ENCODE measurements at regions not wholly inside any gene's neighbourhood (a gene's known extent, or its start where the extent isn't known, plus 50 kb on each side); places are given as distances from the start of the nearest gene placed in this dataset.

GRCh38 chr3:99049164-99049563 lies 147.7 kb upstream of the DCBLD2 start (continued):
- TF ChIP-seq ATF3 (IDR thresholded peaks at IDR 0.05; ENCODE audit: borderline replicate concordance, extremely low read depth, low read depth, low read length) (no peak), TCF3 (IDR thresholded peaks at IDR 0.05; ENCODE audit: borderline replicate concordance, insufficient read depth, low read depth, low read length) (no peak), ZSCAN29 (IDR thresholded peaks at IDR 0.05) (no peak), ZBED1 (IDR thresholded peaks at IDR 0.05; ENCODE audit: borderline replicate concordance) (no peak), ZNF687 (IDR thresholded peaks at IDR 0.05) (no peak), IRF4 (IDR thresholded peaks at IDR 0.05; ENCODE audit: low read depth, low read length) (no peak), CBX3 (IDR thresholded peaks at IDR 0.05; ENCODE audit: borderline replicate concordance, low read depth) (no peak)

- POLR2A ChIA-PET, result no interaction called here
- SMC1A ChIA-PET (ENCODE audit: uncharacterized antibody, unreplicated experiment), result interaction anchor here (0.6 kb wide), 1 partner anchor 122 kb away, joined by 4 read pairs; no protein-coding TSS in a partner anchor
- RAD21 ChIA-PET (ENCODE audit: unreplicated experiment), result no interaction called here
Observed at GRCh38 chr3:99041747-99042146, 140.3 kb upstream of the DCBLD2 start.

More at GRCh38 chr3:99041747-99042146, 140.3 kb upstream of the DCBLD2 start:
- no peaks in the 10 kb centered on the region for H3K27me3 ChIP-seq (replicated peaks in 1 of 2; ENCODE audit: control insufficient read depth in 2 of 2, insufficient read depth in 2 of 2, low read length in 1 of 2)
- in situ Hi-C loops (cut with MboI), result no loop called here
- TF ChIP-seq HDAC6 (IDR thresholded peaks at IDR 0.05; ENCODE audit: unreplicated experiment) (no peak), POU2F2 (IDR thresholded peaks at IDR 0.05; ENCODE audit: borderline replicate concordance, low read depth, low read length) (no peak), ZNF207 (IDR thresholded peaks at IDR 0.05; ENCODE audit: borderline replicate concordance) (no peak), USF1 (IDR thresholded peaks at IDR 0.05; ENCODE audit: borderline replicate concordance, extremely low read length, insufficient read depth, low read depth, low read length) (no peak), MEF2B (IDR thresholded peaks at IDR 0.05; ENCODE audit: partially characterized antibody, poor library complexity, severe bottlenecking) (no peak), MLLT1 (IDR thresholded peaks at IDR 0.05) (no peak), TCF7 (IDR thresholded peaks at IDR 0.05; ENCODE audit: borderline replicate concordance) (no peak), SP1 (IDR thresholded peaks at IDR 0.05; ENCODE audit: low read depth, low read length) (no peak), JUNB (IDR thresholded peaks at IDR 0.05) (no peak), ZZZ3 (IDR thresholded peaks at IDR 0.05; ENCODE audit: control insufficient read depth, insufficient read length, low read depth) (no peak)
- 64% methylated on average over 2 of the region's 2 CpGs for WGBS (ENCODE audit: insufficient coverage, insufficient replicate concordance, low lambda C conversion rate, missing lambda C conversion rate)
- no peak overlapping the region for H3K4me2 ChIP-seq (ENCODE audit: control insufficient read depth, insufficient read depth)
- no peak overlapping the region for H3K9ac ChIP-seq (ENCODE audit: control insufficient read depth, insufficient read depth, low read length)
- no peaks in the 10 kb centered on the region for H3K36me3 ChIP-seq (ENCODE audit: control insufficient read depth in 2 of 2, insufficient read depth in 2 of 2, low read length in 1 of 2)
- no peaks in the 10 kb centered on the region for H4K20me1 ChIP-seq (ENCODE audit: control insufficient read depth, insufficient read depth)
- DNase-seq (ENCODE audit: low read depth, low spot score) (no peak), ATAC-seq (no peak), FAIRE-seq (no peak)
- H3K4me1 ChIP-seq (ENCODE audit: control insufficient read depth, insufficient read depth, low read length), result no peaks in the 10 kb centered on the region
- CTCF ChIA-PET, result no interaction called here
- no peaks in the 10 kb centered on the region for H3K9me3 ChIP-seq (replicated peaks; ENCODE audit: control insufficient read depth, insufficient read depth, low read length)
- no peak overlapping the region for H3K4me3 ChIP-seq
- intact Hi-C loops (cut with micrococcal nuclease; ENCODE audit: unreplicated experiment), result no loop called here
- no peak overlapping the region for H2AFZ ChIP-seq (ENCODE audit: control insufficient read depth, low read depth, low read length)
- BruUV-seq (replicated peaks), result no TSS peak
- H3K27ac ChIP-seq (ENCODE audit: control insufficient read depth, insufficient read depth), result no peak overlapping the region
- H3K79me2 ChIP-seq (ENCODE audit: control insufficient read depth, insufficient read depth, low read length), result no peaks in the 10 kb centered on the region
